ENCODE measurements at regions not wholly inside any gene's neighbourhood (a gene's known extent, or its start where the extent isn't known, plus 50 kb on each side); places are given as distances from the start of the nearest gene placed in this dataset.

GRCh38 chr2:234179031-234179363 lies 128.5 kb downstream of the SPP2 start:
- Histone ChIP-seq H4K20me1 (ENCODE audit: control insufficient read depth, insufficient read depth, insufficient read length) (no peaks in the 10 kb centered on the region), H2BK15ac (ENCODE audit: low read depth, low read length) (no peak overlapping the region), H3K23me2 (ENCODE audit: insufficient read length, low read depth, low read length, poor library complexity, severe bottlenecking) (no peaks in the 10 kb centered on the region), H3K4me2 (ENCODE audit: insufficient read depth, insufficient read length, low read length) (no peak overlapping the region), H3K23ac (ENCODE audit: insufficient read length, low read depth, low read length) (no peak overlapping the region), H3K9ac (ENCODE audit: extremely low read depth, insufficient read length, low read length) (no peak overlapping the region), H2BK5ac (ENCODE audit: insufficient read length, low read length) (no peak overlapping the region), H4K5ac (ENCODE audit: insufficient read length, low read depth, low read length) (no peak overlapping the region), H2BK12ac (ENCODE audit: insufficient read length, low read depth, low read length) (no peak overlapping the region), H3K27ac (ENCODE audit: insufficient read length, low read depth, low read length) (no peak overlapping the region), H2BK20ac (ENCODE audit: low read depth, low read length, poor library complexity, severe bottlenecking) (no peak overlapping the region), H2AK5ac (ENCODE audit: insufficient read length, low read length) (no peak overlapping the region), H3K4ac (ENCODE audit: low read depth, low read length) (no peak overlapping the region), H3K18ac (ENCODE audit: insufficient read length, low read depth, low read length) (no peak overlapping the region), H2BK120ac (ENCODE audit: low read depth, low read length, poor library complexity, severe bottlenecking) (no peak overlapping the region), H2AFZ (ENCODE audit: low read length) (no peak overlapping the region), H3K14ac (ENCODE audit: insufficient read depth, low read length) (no peak overlapping the region), H3K27me3 (ENCODE audit: insufficient read depth, low read length) (no peaks in the 10 kb centered on the region), H3K79me1 (ENCODE audit: insufficient read depth, low read depth, low read length, poor library complexity, severe bottlenecking) (no peaks in the 10 kb centered on the region), H3K9me3 (ENCODE audit: control insufficient read depth, low read depth, low read length) (no peaks in the 10 kb centered on the region), H3T11ph (ENCODE audit: low read length) (no peak overlapping the region), H3K56ac (ENCODE audit: insufficient read length, low read depth, low read length) (no peak overlapping the region), H4K91ac (ENCODE audit: insufficient read length, low read depth, low read length) (no peak overlapping the region), H3K4me1 (ENCODE audit: insufficient read depth, low read length) (no peaks in the 10 kb centered on the region), H4K8ac (replicated peaks; ENCODE audit: insufficient read length, low read depth, low read length) (no peak overlapping the region), H3K79me2 (ENCODE audit: insufficient read depth, low read length) (no peaks in the 10 kb centered on the region)
- Mint-ChIP-seq H3K4me3 (no peak overlapping the region), H3K27ac (no peak overlapping the region), H3K9me3 (no peaks in the 10 kb centered on the region), H3K36me3 (ENCODE audit: insufficient read depth in 1 of 3, low read depth in 3 of 3) (no peaks in the 10 kb centered on the region; a peak in 1 of 7 replicates), H3K4me1 (peaks cover 4 to 10% of the 10 kb centered on the region in 2 experiments; a peak in 3 of 4 replicates), H3K27me3 (ENCODE audit: low read depth) (peaks cover 8% of the 10 kb centered on the region)
- no peak for DNase-seq
- no CpG with 5 or more reads among the region's 6 CpGs for WGBS (ENCODE audit: extremely low coverage, insufficient read length, low lambda C conversion rate)
- TF ChIP-seq CTCF (conservative IDR thresholded peaks at IDR 0.05) = no peak

Data from H9 (cell line).